ENCODE measurements at regions not wholly inside any gene's neighbourhood (a gene's known extent, or its start where the extent isn't known, plus 50 kb on each side); places are given as distances from the start of the nearest gene placed in this dataset.
"Not testable (repeated sequence)": the region's sequence is repeated elsewhere in the genome, so short reads cannot be mapped to it uniquely, and the experiment has no call there.

DNA sequence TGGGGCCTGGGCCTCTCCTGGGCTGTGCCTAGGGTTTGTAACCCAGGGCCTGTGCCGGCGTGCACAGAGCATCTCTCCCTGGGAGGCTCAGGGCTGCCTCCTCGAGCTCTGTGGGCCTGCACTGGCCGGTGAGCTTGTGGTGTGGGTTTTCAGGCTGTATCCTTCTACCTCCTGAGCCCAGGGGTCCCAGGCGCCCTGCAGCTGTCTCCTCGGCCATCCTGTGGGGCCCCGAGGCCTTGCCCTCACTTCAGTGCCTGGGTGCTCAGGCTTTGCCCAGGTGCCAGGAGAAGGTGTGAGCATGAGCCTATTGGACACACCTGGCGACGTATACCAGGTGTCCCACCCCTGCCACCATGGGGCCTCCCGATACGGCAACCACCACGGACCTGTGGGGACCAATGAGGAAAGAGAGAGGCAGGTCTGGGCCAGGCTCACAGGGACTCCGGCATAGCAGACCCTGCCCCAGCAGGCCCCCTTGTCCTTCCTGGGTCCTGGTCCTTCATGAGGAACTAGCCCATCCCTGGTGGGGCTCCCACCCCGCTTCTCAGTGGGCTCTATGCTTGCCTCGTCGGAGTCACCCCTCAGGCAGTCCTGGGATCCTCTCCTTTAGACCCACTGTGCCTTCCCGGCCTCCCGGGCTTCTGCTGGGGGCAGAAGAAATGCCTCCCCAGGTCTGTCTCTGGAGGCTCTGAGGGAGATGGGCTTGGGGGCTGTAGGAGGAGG lies 400.2 kb downstream of the TMEM121 start:
- DNase-seq = no peak

DNA sequence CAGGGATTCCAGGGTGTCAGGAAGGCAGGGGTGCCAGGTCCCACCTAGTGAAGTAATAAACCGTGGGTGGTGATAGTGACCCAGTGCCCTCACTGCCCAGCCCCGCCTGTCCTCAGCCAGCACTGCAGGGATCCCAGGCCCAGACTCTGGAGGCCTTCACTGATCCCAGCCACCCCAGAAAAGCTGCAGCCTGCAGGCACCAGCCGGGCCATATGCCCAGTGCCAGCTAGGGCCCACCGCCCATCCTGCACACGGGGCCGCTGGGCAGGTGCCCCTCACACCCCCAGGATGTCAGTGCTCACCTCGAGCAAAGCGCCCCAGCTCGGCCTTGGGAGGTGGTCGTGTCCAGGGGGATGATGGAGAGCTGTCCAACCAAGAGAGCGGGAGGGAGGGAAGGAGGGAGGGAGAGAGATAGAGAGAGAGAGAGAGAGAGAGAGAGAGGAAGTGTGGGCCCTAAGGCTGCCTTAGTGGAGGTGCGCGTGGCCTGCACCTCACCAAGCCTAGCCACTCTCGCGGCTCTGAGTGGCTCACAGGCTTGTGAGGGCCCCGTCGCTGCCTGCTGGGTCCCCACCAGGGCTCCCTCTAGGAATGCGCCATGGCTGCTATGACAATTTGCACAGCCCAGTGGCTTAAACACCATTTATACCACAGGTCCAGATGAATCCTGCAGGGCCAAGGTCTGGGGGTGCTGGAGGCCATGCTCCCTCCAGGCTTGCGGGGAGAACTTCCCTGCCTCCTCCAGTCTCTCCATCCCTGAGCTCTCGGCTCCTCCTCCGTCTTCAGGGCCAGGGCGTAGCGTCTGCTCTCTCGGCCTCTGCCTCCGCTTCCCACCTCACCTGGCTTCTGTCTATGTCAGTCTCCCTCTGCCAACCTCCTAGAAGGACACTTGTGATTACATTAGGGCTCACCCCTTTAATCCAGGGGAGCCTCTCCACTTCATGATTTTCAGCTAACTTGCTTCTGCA lies 401.0 kb downstream of the TMEM121 start:
- no peak for DNase-seq

DNA sequence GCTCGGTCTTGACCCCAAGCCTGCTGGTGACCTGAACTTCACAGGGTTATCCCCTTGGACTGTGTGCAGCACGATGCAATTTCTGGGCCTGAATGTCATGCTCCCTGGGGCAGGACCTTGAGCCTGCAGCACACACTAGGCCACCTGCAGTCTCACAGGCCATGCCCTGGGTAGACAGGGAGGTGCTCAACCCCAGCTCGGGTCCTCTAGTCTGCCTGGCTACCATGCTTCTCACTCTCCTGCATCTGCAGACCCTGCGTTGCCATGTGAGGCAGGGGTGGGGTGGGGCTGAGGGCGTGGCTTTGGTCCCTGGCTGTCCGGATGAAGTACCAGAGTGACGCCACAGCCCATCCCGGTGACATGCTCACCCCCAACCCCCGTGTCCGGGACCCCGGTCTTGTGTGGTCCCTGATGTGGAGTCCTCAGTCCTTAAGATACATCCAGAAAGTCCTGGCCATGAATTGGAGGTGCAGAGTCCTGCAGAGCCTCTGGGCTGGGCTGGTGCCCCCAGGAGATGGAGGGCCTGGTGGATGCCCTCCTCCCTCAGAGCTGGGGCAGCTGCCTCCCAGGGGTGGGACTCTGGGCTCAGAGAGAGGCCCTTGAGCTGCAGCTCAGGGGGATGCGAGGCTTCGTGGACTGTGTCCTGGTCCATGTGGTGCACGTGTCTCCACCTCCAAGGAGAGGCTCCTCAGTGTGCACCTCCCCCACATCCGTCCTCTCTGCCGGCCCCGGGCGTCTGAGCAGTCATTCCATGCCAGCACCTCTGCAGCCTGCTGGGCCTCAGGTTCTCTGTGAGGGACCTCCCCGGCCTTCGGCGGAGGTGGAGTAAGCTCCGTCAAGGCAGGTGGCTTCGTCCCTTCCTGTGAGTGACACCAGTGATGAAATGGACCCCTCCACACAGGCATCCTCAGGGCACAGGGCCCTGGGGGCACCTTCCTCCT lies 402.1 kb downstream of the TMEM121 start:
- DNase-seq = peak; percentile 30

DNA sequence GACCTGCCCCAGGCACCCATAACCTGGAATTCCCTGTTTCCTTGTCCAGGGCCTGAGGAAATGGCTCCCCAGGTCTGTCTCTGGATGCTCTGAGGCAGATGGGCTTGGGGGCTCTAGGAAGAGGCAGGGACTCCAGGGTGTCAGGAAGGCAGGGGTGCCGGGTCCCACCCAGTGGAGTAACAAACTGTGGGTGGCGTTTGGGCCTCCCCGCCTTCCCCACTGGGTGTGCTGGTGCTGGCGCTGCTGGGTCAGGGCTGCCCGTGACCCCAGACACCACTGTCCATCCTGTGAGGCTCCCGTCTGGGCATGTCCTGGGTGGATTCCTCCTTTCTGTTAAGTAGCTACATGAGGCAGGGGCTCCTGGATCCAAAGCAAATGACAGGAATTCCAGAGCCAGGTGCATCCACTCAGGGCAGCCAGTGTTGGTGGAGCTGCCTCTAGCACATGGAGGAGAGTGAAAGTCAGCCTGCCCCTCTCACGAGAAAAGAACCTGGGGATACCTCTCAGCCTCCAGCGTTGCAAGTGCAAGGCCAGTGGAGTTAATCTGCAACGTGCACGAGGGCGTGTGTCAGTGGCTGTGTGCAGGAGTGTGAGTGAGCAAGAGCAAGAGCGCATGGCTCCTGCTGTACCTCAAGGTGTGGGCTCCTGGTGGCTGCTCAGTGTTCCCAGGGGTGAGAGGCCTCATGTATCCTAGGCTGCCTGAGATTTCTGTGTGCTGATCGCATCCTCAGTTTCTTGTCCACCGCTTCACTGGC lies 403.1 kb downstream of the TMEM121 start:
- DNase-seq = no peak

DNA sequence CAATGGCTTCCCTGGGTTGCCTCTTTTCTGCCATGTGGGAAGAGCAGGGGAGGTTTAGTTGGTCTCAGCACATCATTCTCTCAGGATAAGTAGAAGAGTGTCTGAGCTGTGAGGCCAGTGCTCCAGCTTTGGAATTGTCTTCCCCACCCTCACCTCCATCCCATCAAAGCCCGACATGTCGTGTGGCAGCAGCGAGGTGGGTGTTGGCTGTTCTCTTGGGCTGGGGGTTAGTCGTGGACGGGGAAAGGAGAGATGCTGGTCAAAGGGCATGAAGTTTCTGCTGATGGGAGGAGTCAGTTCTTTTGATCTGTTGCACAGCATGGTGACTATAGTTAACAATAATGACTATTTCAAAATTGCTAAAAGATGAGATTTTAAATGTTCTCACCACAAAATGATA lies 404.2 kb downstream of the TMEM121 start:
- no peak for DNase-seq

DNA sequence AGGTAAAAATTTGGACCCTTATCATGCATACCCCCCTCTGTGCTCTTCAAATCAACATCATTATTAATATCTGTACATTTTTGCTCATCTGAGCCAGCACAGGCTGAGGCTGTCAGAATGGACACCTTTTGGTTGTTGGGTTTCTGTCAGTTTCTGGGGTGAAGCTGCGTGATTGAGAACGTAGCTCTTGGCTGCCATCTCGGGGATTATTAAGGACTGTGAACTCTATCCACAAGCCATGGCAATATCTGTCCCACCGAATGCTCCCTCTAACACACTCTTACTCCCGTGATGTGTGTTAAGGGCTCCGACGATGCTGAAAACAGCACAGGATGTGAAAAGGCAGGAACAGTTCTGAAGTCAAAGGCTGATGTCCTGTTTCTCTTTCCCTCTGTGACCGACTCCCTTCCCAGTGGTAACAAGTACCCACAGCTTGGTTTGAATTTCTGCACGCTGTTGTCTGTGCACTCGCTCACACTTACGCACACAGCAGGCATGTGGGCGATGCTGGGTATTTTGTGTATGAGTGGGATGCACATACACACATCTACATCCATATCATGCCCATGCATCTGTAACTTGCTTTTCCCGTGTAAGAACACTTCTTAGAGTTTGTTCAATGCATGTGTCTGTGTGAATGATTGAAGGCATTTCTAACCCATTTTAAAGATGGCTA lies 405.6 kb downstream of the TMEM121 start:
- DNase-seq = peak; percentile 41

DNA sequence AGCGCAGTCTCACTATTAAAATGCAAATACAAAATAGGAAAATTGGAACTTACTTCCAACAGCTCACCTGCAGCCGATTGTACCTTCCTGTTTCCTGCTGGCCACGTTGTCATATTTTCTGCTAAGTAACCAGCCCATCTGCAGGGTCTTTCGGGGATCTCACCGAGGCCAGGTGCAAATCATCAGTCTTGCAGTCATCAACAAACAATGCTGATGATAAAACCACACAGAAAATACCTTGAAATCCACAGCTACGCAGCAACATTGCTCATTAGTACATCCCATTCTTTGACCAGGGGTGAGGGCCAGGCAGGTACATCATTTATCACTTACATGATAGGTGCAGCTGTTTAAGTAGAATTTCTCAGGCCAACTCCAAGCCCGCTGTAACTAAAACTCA lies 406.9 kb downstream of the TMEM121 start:
- no peak for DNase-seq

DNA sequence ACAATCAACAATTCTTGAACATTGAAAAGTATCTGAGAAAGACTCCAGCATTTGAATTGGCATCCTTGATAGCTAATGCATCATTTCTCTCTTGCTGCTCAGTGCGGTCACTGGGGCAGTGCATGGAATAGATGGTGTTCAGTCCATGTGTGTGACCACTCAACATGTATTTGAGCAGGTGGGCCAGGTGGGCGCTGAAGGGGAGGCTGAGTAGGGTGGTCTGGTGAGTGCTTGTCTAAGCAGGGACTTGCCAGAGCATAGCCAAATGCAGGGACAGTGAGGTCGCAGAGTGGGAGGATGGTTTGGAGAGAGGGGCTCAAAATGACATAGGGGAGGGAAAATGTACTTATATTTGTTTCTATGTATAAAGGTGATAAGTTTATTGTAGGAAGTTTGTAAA lies 409.0 kb downstream of the TMEM121 start:
- DNase-seq = no peak

DNA sequence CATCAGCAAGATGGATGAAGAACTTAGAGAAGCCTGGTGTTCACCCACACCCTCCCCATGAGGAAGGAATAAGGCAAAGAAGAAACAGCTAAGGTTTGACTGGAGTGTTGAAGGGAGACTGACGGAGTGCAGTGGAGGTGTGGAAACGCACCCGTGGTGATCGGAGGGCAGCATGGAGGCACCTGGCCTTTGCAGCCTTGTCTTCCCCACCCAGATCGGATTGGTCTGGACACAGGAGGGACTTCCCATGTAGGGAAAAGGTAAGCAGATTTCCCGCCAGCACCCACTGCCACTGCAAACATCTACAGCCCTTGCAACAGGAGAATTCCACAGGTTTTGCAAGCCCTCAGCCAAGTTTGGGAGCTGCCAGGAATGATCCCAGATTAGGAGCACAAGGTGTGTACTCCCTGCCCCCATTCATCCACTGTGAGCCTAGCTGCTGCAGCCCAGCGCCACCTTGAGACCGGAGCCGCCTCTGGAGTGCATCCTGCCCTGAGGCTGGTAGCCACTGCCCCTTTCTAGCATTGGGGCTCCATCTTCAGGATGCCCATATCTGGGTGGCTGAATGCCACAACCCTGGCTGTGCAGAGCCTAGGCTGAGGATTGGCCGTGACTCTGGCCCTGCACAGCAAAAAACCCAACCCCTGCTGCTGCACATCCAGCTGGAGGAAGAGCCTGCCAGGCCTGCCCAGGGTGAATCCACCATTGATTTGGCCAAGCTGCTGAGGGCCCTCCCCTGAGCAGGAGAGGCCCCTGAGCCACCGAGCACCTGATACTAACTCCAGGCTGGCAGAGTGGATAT lies 411.1 kb downstream of the TMEM121 start:
- no peak for DNase-seq

DNA sequence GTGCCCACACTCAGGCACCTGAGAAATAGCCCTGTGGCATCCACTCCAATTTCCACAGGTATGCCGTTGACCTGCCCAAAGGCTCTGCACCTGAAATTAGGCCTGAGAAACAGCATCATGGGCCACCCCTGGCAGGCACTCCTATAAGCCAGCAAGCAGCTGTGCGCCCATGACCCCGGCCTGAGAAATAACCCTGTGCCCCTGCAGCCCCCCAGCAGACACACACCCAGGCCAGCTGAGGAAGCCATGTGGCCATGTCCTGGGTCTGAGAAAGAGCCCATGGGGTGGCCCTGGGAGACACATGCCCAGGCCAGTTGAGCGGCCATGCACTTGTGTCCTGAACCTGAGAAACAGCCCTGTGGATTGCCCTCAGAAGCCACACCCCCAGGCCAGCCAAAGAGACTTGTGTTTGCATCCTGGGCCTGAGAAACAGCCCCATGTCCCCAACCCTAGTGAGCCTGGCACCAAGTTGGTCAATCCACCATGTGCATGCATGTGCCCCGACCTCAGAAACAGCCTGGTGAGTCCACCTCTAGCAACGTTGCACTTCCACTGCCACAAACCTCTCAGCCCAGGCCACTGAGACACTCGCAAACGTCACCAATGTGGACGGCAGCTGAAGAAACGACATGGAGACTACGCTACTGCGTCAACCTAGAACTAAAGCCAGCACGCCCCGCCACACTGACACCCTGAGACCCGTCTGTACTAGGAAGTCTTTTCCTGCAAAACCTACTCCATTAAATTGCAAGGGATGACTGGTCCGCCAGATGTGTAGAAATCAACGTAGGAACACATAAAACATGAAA lies 411.9 kb downstream of the TMEM121 start:
- DNase-seq = no peak

DNA sequence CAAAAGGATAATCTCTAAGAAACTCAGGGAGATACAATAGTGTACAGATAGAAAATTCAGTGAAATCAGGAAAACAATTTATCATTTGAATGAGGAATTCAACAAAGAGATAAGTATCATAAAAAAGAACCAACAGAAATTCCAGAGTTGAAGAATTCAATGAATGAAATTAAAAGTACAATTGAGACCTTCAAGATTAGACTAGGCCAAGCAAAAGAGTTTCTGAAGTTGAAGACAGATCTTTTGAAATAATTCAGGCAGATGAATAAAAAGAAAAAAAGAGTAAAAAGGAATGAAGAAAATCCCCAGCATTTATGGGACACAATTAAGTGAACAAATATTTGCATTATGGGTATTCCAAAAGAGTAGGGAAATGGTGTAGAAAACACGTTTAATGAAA lies 412.6 kb downstream of the TMEM121 start:
- no peak for DNase-seq

DNA sequence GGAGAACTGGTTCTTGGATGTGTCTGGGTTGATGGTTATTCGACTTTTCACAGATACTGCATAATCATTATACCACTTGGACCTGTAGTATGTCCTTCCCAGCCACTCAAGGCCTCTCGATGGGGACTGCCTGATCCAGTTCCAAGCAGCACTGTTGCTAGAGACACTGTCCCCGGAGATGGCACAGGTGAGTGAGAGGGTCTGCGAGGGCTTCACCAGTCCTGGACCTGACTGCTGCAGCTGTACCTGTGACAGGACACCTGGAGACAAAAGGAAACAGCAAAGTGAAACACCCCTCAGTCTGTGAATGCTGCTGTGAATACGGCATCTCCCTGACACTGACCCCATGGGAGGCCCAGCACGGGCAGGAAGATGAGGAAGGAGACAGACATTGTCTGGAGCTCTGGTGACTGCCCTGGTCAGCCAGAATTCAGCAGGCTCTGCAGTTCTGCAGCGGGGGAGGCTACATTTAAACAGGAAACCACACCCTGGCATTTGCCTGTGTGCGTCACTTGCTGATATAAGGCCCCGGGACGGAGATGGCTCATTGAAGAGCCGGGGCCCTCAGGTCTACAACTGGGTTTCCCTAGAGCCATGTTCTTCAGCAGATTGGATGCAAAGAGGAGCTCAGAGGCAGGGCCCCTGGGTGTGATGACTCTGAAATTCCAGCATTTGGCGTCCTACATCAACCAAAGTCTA lies 413.6 kb downstream of the TMEM121 start:
- DNase-seq = no peak

DNA sequence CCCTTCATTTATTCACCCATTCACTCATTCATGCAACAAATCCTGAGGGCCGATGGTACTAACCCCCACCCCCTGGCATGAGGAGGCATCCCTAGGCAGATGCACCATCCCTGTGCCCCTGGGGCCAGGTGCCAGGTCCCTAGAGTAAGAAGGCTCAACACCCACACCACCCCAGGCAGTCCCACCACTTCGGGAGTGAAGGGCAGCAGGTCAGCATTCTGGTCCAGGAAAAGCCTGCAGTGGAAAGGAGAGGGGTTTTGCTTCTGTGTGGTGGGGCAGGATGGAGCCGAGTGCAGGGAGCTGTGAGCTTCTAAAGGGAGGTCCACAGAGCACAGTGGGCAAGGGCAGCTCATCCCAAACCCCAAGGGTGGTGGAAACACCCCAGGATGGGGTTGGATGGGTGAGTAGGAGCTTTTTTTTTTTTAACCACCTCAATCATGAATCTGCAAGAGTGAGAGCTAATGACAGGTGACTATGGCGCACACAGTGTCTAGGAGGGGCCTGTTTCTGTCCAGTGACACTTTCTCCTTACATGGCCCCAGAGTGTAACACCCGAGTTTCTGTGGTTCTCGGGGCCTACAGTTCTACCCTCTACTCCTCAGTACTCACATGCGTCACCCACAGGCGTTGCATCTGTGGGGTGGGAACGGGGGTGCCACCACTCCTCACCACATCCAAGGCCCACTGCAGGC lies 414.3 kb downstream of the TMEM121 start:
- DNase-seq = no peak

DNA sequence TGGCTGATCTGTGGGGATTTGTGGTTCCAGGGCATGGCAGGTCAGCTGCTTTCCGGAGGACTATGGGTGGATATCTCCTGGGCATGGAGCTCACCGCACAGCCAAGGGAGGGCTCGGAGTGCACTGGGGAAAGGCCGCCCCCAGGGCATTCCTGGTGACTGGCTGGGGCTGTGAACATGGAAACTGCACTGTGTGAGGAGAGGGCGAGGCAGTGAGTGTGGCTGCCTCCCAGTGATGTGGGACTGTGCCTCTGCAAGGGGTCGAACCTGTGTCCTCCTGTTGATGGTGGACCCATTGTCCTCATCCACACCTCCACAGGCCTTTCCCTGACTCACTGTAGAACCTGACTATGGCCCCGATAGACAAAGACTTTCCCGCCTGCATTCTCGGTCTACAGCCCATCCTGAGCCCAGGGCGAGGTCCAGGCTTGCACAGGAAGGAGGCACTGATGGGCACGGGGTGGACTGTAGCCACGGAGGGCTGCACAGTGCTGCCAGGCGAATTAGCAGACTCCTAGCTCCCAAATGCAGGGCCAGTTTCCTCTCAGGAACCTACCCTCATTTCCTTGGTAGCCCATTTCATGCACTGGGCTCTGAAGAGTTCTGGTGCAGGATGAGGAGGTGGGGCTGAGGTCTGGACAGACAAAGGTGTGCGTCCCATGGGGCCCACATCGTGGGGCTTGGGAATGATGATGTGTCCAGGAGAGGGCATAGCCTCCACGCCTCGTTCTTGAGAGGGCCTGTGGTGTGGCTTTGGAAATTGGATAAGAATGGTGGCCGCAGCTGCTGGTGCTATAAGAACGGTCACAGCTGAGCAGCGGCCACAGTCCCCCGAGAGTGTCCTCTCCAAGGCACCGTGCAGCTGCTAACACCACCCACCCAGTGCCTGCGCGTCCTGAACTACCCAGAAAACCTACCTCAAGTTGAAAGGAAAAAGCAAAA lies 415.1 kb downstream of the TMEM121 start:
- no peak for DNase-seq

DNA sequence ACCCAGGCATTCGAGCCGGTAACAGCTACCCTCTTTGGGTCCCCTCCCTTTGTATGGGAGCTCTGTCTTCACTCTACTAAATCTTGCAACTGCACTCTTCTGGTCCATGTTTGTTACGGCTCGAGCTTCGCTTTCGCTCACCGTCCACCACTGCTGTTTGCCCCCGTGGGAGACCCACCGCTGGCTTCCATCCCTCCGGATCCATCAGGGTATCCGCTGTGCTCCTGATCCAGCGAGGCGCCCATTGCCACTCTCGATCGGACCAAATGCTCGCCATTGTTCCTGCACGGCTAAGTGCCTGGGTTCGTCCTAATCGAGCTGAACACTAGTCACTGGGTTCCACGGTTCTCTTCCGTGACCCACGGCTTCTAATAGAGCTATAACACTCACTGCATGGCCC lies 416.3 kb downstream of the TMEM121 start:
- not testable (repeated sequence) for DNase-seq

DNA sequence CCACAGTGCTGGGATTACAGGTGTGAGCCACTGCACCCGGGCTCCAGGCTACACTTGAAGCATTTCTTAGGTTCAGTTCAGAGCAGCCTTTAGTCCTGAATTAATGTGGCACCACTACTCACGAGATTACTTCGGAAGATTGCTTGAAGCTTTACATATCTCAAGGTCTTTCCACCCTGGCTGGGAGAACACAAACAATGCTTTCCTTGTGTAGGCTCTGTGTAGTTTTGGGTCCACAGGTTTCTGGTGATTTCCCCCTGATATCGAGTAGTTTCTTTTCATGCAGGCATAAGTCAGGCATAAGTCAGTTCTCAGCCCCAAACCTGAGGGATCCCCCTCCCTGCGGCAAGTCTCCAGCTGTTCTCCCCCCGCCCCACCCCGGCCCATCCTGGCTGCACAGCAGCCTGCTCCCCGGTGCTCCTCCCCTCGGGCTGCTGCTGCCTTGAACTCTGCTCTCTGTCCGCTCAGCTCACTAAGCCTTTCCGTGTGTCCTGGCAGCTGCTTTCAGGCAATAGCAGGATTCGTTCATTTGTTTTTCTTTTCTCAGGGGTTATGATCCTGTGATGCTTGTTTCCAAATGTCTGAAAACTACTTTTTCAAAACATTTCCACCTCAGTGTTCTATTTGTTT lies 417.7 kb downstream of the TMEM121 start:
- DNase-seq = no peak

Measured in activated CD4-positive, alpha-beta T cell treated with anti-CD3 and anti-CD28 coated beads, Interleukin-2, Interleukin-6, amounts not matched to agents 100 ng/mL and 50 ng/mL, durations not matched to agents 16 hours and 8 hours (primary cell).